Liver (tissue), 8 donors: ENCODE measurements at regions not wholly inside any gene's neighbourhood (a gene's known extent, or its start where the extent isn't known, plus 50 kb on each side); places are given as distances from the start of the nearest gene placed in this dataset.

Experiments
- DNase-seq: peaks from one replicate; pipeline ENCODE4 v3.0.0-alpha.2; 2017; ENCODE audit warnings: low spot score
- H3K27ac ChIP-seq, 2 donors: one replicate each; pipeline ENCODE4 v1.7.0; 2013; ENCODE audit warnings: inconsistent platforms in 2 of 2, low read length in 2 of 2, control low read depth in 1 of 2, low read depth in 1 of 2, mild to moderate bottlenecking in 1 of 2
- H3K27me3 ChIP-seq, 4 donors: one replicate each; pipeline versions ENCODE4 v1.6.1 to v1.7.0; 2013; ENCODE audit warnings: low read length in 3 of 4, inconsistent platforms in 1 of 4, mild to moderate bottlenecking in 1 of 4, moderate library complexity in 1 of 4; ENCODE audit not compliant: control insufficient read depth in 4 of 4, insufficient read depth in 4 of 4
- H3K36me3 ChIP-seq, 4 donors: one replicate each; pipeline versions ENCODE4 v1.6.1 to v1.7.0; 2013; ENCODE audit warnings: low read length in 3 of 4, mild to moderate bottlenecking in 3 of 4, low read depth in 1 of 4, moderate library complexity in 1 of 4; ENCODE audit not compliant: control insufficient read depth in 4 of 4, insufficient read depth in 3 of 4
- H3K4me1 ChIP-seq, 4 donors: one replicate each; pipeline versions ENCODE4 v1.6.1 to v1.7.0; 2013; ENCODE audit warnings: low read length in 3 of 4, mild to moderate bottlenecking in 3 of 4, moderate library complexity in 1 of 4; ENCODE audit not compliant: control insufficient read depth in 4 of 4, insufficient read depth in 4 of 4
- H3K4me3 ChIP-seq, 3 donors: one replicate each; pipeline versions ENCODE4 v1.6.1 to v1.7.0; 2013; ENCODE audit warnings: low read length in 3 of 3, control low read depth in 1 of 3, low read depth in 1 of 3, mild to moderate bottlenecking in 1 of 3
- H3K9ac ChIP-seq, 2 donors: one replicate each; pipeline ENCODE4 v1.7.0; 2013; ENCODE audit warnings: low read length in 2 of 2, mild to moderate bottlenecking in 2 of 2, moderate library complexity in 2 of 2, control low read depth in 1 of 2, low read depth in 1 of 2
- H3K9me3 ChIP-seq, 4 donors: one replicate each; pipeline versions ENCODE4 v1.6.1 to v1.7.0; 2013; ENCODE audit warnings: low read length in 3 of 4; ENCODE audit not compliant: control insufficient read depth in 4 of 4
- EGR1 ChIP-seq, 2 donors: IDR thresholded peaks; 2 replicates each; pipeline ENCODE4 v1.6.1; 2016 to 2018; ENCODE audit warnings: antibody characterized with exemption in 2 of 2, low read depth in 2 of 2
- FOXA1 ChIP-seq: IDR thresholded peaks from 2 replicates; pipeline ENCODE4 v1.6.1; 2016; ENCODE audit warnings: antibody characterized with exemption
- FOXA2 ChIP-seq: IDR thresholded peaks from 2 replicates; pipeline ENCODE4 v1.6.1; 2016; ENCODE audit warnings: antibody characterized with exemption
- GABPA ChIP-seq, 2 donors: IDR thresholded peaks in 1 of 2; conservative IDR thresholded peaks in 1 of 2; 2 replicates each; pipeline ENCODE4 v1.6.1; 2016; ENCODE audit warnings: antibody characterized with exemption in 2 of 2, mild to moderate bottlenecking in 1 of 2, moderate library complexity in 1 of 2
- HNF4A ChIP-seq, 2 donors: conservative IDR thresholded peaks; 2 replicates each; pipeline ENCODE4 v1.6.1; 2016; ENCODE audit warnings: antibody characterized with exemption in 2 of 2, mild to moderate bottlenecking in 2 of 2
- NR2F2 ChIP-seq: IDR thresholded peaks from 2 replicates; pipeline ENCODE4 v1.6.1; 2016; ENCODE audit warnings: antibody characterized with exemption
- RAD21 ChIP-seq, 2 donors: IDR thresholded peaks; 2 replicates each; pipeline ENCODE4 v1.6.1; 2016; ENCODE audit warnings: antibody characterized with exemption in 2 of 2, mild to moderate bottlenecking in 2 of 2
- RXRA ChIP-seq, 2 donors: IDR thresholded peaks; 2 replicates each; pipeline ENCODE4 v1.6.1; 2017 to 2018; ENCODE audit warnings: antibody characterized with exemption in 2 of 2, mild to moderate bottlenecking in 1 of 2
- SP1 ChIP-seq: IDR thresholded peaks from 2 replicates; pipeline ENCODE4 v1.6.1; 2018; ENCODE audit warnings: antibody characterized with exemption, mild to moderate bottlenecking
- TAF1 ChIP-seq: conservative IDR thresholded peaks from 2 replicates; pipeline ENCODE4 v1.6.1; 2016; ENCODE audit warnings: antibody characterized with exemption, mild to moderate bottlenecking
- YY1 ChIP-seq: IDR thresholded peaks from 2 replicates; pipeline ENCODE4 v1.6.1; 2016; ENCODE audit warnings: antibody characterized with exemption, mild to moderate bottlenecking
- WGBS: extraction: QIAGEN DNeasy Blood & Tissue Kit; methylation state at CpG from one replicate; pipeline ENCODE4 v1.1.7; 2013; 5-methylcytosine and 5-hydroxymethylcytosine counted together
- TF ChIP-seq, protein P1 (sequence below): IDR thresholded peaks from 2 replicates; pipeline ENCODE4 v1.6.1; 2016; ENCODE audit warnings: antibody characterized with exemption
- TF ChIP-seq, protein P2 (sequence below): IDR thresholded peaks from 2 replicates; pipeline ENCODE4 v1.6.1; 2016; ENCODE audit warnings: antibody characterized with exemption
- TF ChIP-seq, protein P3 (sequence below): fragments of 150-350 bp; IDR thresholded peaks from 2 replicates; pipeline ENCODE4 v1.5.1; 2017; ENCODE audit warnings: improper control_type of control experiment, low read depth, low read length; ENCODE audit not compliant: missing input control
- TF ChIP-seq, protein P4 (sequence below): IDR thresholded peaks from 2 replicates; pipeline ENCODE4 v1.6.1; 2016; ENCODE audit warnings: antibody characterized with exemption, mild to moderate bottlenecking
- donor health status: healthy.
- donor health status: healthy.
- donor health status: healthy.
- donor health status: healthy.
- donor health status: healthy.

DNA sequence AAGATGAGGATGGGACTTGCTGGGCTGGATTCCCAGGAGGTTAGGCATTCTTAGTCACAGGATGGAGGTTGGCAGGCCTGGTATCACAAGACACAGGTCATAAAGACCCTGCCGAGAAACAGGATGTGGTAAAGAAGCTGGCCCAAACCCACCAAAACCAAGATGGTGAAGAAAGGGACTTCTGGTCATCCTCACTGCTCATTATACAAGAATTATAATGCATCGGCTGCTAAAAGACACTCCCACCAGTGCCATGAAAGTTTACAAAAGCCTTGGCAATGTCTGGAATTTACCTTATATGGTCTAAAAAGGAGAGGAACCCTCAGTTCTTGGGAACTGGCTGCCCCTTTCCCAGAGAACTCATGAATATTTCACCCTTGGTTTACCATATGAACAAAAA is 345.5 kb upstream of the POM121L12 start (continued):
- TF ChIP-seq, protein P1, sequence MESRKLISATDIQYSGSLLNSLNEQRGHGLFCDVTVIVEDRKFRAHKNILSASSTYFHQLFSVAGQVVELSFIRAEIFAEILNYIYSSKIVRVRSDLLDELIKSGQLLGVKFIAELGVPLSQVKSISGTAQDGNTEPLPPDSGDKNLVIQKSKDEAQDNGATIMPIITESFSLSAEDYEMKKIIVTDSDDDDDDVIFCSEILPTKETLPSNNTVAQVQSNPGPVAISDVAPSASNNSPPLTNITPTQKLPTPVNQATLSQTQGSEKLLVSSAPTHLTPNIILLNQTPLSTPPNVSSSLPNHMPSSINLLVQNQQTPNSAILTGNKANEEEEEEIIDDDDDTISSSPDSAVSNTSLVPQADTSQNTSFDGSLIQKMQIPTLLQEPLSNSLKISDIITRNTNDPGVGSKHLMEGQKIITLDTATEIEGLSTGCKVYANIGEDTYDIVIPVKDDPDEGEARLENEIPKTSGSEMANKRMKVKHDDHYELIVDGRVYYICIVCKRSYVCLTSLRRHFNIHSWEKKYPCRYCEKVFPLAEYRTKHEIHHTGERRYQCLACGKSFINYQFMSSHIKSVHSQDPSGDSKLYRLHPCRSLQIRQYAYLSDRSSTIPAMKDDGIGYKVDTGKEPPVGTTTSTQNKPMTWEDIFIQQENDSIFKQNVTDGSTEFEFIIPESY, result no peak
- TF ChIP-seq FOXA2, result no peak
- TF ChIP-seq TAF1, result no peak

DNA sequence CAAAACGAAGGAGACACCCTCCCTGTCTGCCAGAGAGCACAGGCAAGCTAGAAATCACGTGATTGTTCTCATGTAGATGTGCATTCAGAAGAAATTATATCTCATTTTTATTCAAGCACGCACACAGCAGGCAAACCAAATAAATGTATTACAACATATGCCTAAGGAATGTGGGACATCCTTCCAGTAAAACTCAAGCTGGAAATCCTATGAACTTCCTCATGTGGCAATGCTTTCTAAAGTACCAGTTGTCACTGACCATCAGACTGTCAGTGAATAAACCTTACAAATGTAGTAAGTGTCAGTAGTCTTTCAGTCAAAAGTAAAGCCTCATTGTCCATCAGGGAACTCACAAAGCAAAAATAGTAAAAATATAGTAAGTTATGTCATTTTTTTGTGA is 350.1 kb upstream of the POM121L12 start:
- Histone ChIP-seq H3K9ac (no peak overlapping the region), H3K27ac (no peak overlapping the region), H3K36me3 (no peaks in the 10 kb centered on the region), H3K9me3 (no peaks in the 10 kb centered on the region), H3K4me1 (no peaks in the 10 kb centered on the region), H3K27me3 (no peaks in the 10 kb centered on the region), H3K4me3 (no peak overlapping the region)
- 40% methylated on average over 3 of the region's 3 CpGs for WGBS
- DNase-seq, result no peak
- TF ChIP-seq, protein P2, sequence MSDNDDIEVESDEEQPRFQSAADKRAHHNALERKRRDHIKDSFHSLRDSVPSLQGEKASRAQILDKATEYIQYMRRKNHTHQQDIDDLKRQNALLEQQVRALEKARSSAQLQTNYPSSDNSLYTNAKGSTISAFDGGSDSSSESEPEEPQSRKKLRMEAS, result no peak
- TF ChIP-seq SP1 (no peak), FOXA2 (no peak), GABPA (IDR thresholded peaks at IDR 0.05 in 1 of 2, conservative IDR thresholded peaks at IDR 0.05 in 1 of 2) (no peak), NR2F2 (no peak), EGR1 (IDR thresholded peaks at IDR 0.05; ENCODE audit: low read depth in 2 of 2) (no peak), RAD21 (IDR thresholded peaks at IDR 0.05) (no peak), HNF4A (conservative IDR thresholded peaks at IDR 0.05) (no peak), RXRA (IDR thresholded peaks at IDR 0.05) (no peak)
- TF ChIP-seq, protein P3, sequence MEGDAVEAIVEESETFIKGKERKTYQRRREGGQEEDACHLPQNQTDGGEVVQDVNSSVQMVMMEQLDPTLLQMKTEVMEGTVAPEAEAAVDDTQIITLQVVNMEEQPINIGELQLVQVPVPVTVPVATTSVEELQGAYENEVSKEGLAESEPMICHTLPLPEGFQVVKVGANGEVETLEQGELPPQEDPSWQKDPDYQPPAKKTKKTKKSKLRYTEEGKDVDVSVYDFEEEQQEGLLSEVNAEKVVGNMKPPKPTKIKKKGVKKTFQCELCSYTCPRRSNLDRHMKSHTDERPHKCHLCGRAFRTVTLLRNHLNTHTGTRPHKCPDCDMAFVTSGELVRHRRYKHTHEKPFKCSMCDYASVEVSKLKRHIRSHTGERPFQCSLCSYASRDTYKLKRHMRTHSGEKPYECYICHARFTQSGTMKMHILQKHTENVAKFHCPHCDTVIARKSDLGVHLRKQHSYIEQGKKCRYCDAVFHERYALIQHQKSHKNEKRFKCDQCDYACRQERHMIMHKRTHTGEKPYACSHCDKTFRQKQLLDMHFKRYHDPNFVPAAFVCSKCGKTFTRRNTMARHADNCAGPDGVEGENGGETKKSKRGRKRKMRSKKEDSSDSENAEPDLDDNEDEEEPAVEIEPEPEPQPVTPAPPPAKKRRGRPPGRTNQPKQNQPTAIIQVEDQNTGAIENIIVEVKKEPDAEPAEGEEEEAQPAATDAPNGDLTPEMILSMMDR, result no peak
- TF ChIP-seq, protein P4, sequence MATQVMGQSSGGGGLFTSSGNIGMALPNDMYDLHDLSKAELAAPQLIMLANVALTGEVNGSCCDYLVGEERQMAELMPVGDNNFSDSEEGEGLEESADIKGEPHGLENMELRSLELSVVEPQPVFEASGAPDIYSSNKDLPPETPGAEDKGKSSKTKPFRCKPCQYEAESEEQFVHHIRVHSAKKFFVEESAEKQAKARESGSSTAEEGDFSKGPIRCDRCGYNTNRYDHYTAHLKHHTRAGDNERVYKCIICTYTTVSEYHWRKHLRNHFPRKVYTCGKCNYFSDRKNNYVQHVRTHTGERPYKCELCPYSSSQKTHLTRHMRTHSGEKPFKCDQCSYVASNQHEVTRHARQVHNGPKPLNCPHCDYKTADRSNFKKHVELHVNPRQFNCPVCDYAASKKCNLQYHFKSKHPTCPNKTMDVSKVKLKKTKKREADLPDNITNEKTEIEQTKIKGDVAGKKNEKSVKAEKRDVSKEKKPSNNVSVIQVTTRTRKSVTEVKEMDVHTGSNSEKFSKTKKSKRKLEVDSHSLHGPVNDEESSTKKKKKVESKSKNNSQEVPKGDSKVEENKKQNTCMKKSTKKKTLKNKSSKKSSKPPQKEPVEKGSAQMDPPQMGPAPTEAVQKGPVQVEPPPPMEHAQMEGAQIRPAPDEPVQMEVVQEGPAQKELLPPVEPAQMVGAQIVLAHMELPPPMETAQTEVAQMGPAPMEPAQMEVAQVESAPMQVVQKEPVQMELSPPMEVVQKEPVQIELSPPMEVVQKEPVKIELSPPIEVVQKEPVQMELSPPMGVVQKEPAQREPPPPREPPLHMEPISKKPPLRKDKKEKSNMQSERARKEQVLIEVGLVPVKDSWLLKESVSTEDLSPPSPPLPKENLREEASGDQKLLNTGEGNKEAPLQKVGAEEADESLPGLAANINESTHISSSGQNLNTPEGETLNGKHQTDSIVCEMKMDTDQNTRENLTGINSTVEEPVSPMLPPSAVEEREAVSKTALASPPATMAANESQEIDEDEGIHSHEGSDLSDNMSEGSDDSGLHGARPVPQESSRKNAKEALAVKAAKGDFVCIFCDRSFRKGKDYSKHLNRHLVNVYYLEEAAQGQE, result no peak

DNA sequence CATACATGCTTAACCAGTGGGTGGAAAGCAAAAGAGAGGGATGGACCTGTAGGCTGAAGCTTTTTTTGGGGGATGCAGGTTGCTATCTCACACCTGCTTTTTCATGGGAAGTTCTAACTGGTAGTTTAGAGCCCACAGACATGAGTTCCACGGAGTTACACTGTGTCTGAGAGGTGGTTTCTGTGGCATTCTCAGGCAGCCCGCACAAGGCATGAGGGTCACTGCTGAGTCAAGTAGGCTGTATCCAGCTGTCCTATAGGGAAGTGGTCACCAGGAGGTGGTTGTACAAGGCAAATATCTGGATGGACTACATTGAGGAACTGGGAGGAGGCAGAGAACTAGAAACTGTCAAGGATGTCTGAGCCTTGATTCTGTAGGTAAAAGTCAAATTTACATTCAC is 351.0 kb upstream of the POM121L12 start:
- 57% methylated on average over 2 of the region's 2 CpGs for WGBS
- no peak for DNase-seq
- Histone ChIP-seq H3K9me3 (no peaks in the 10 kb centered on the region), H3K36me3 (no peaks in the 10 kb centered on the region), H3K27me3 (no peaks in the 10 kb centered on the region), H3K27ac (no peak overlapping the region), H3K4me1 (no peaks in the 10 kb centered on the region), H3K4me3 (no peak overlapping the region), H3K9ac (no peak overlapping the region)
- TF ChIP-seq YY1 (no peak), SP1 (no peak), RXRA (IDR thresholded peaks at IDR 0.05) (no peak), FOXA1 (no peak)
- TF ChIP-seq, protein P1, result no peak
- TF ChIP-seq, protein P2, result no peak
- TF ChIP-seq, protein P4, result no peak
